Effector memory CD8-positive, alpha-beta T cell (primary cell): ENCODE measurements at regions not wholly inside any gene's neighbourhood (a gene's known extent, or its start where the extent isn't known, plus 50 kb on each side); places are given as distances from the start of the nearest gene placed in this dataset.

Experiments used
- ATAC-seq: fragments of 150-1000 bp; cut with Tn5 transposase; replicated peaks from 2 replicates; pipeline ENCODE4 v1.10.0; 2021; ENCODE audit warnings: mild to moderate bottlenecking, moderate library complexity
- DNase-seq, 3 experiments: peaks; one replicate each; pipeline ENCODE4 v3.0.0; 2021
- H3K27ac Mint-ChIP-seq, 2 donors: one replicate each; pipeline ENCODE4 v1.8.0; 2022; ENCODE audit warnings: mild to moderate bottlenecking in 2 of 2, mixed read lengths in 2 of 2, moderate library complexity in 2 of 2
- H3K27me3 Mint-ChIP-seq, 2 donors: one replicate each; pipeline ENCODE4 v1.8.0; 2022; ENCODE audit warnings: mixed read lengths in 2 of 2
- H3K36me3 Mint-ChIP-seq: one replicate; pipeline ENCODE4 v1.8.0; 2022; ENCODE audit warnings: mild to moderate bottlenecking, moderate library complexity, mixed read lengths; ENCODE audit not compliant: insufficient read depth
- H3K4me1 Mint-ChIP-seq, 2 donors: one replicate each; pipeline ENCODE4 v1.8.0; 2022; ENCODE audit warnings: low read depth in 2 of 2, mixed read lengths in 2 of 2
- H3K4me3 Mint-ChIP-seq, 2 donors: one replicate each; pipeline ENCODE4 v1.8.0; 2022; ENCODE audit warnings: mild to moderate bottlenecking in 2 of 2, mixed read lengths in 2 of 2, moderate library complexity in 2 of 2
- H3K9me3 Mint-ChIP-seq, 2 donors: one replicate each; pipeline ENCODE4 v1.8.0; 2022; ENCODE audit warnings: mixed read lengths in 2 of 2

- no peaks in the 10 kb centered on the region for H3K36me3 Mint-ChIP-seq
- no peak overlapping the region for H3K27ac Mint-ChIP-seq
- no peaks in the 10 kb centered on the region for H3K9me3 Mint-ChIP-seq
- ATAC-seq = no peak
- no peaks in the 10 kb centered on the region for H3K4me1 Mint-ChIP-seq
- DNase-seq = no peak
- no peaks in the 10 kb centered on the region for H3K27me3 Mint-ChIP-seq
- H3K4me3 Mint-ChIP-seq = no peak overlapping the region
Measured at GRCh38 chr10:10540398-10540797, 477.3 kb upstream of the CELF2 start.

- Mint-ChIP-seq H3K9me3 (no peaks in the 10 kb centered on the region), H3K4me3 (no peak overlapping the region), H3K27ac (no peak overlapping the region), H3K36me3 (no peaks in the 10 kb centered on the region), H3K27me3 (no peaks in the 10 kb centered on the region), H3K4me1 (no peaks in the 10 kb centered on the region)
- DNase-seq (no peak), ATAC-seq (no peak)
Measured at GRCh38 chr10:10542477-10542876, 475.2 kb upstream of the CELF2 start.

DNA sequence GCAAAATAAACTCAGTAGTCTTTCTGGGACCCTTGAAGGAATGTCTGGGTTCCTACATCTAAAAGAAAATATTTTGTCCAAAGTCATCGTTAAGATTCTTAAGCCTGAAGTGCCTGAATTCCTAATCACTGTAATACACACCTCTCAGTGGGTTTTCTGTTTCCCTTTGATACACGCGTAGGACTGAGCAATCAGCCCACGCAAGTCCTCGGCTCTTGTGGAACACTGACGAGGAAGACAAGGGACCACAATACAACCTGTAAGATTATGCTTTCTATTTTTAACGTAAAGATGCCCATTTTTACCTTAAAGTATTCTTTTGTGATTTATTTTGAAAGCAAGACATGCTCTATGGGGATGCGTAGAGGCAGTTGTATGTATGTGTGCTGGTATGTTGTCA lies 472.8 kb upstream of the CELF2 start:
- DNase-seq (no peak), ATAC-seq (no peak)
- Mint-ChIP-seq H3K36me3 (no peaks in the 10 kb centered on the region), H3K9me3 (no peaks in the 10 kb centered on the region), H3K4me1 (no peaks in the 10 kb centered on the region), H3K27ac (no peak overlapping the region), H3K4me3 (no peak overlapping the region), H3K27me3 (no peaks in the 10 kb centered on the region)

DNA sequence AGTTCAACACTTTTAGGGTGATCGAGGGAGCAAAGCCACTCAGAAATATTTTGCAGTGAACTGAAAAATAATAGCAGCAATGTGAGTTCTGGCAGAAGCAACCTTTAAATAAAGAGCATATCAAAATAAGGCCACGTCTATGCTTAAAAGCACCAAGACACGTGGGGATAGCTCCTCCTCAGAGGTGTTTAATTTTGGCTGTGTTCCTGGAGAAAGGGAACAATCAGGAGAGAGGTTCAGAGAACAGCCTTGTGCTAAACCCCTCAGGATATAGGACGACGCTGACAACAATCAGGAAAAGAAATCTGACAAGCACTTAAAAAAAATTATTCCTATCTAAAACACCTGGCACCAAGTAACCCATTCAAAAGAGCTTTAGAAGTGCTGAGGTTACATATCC lies 471.9 kb upstream of the CELF2 start:
- no peaks in the 10 kb centered on the region for H3K9me3 Mint-ChIP-seq
- no peaks in the 10 kb centered on the region for H3K4me1 Mint-ChIP-seq
- DNase-seq (no peak), ATAC-seq (no peak)
- H3K27ac Mint-ChIP-seq = no peak overlapping the region
- no peaks in the 10 kb centered on the region for H3K27me3 Mint-ChIP-seq
- no peaks in the 10 kb centered on the region for H3K36me3 Mint-ChIP-seq
- no peak overlapping the region for H3K4me3 Mint-ChIP-seq

- no peak for DNase-seq
- Mint-ChIP-seq H3K27ac (no peak overlapping the region), H3K4me3 (no peak overlapping the region), H3K4me1 (no peaks in the 10 kb centered on the region), H3K36me3 (no peaks in the 10 kb centered on the region), H3K27me3 (no peaks in the 10 kb centered on the region), H3K9me3 (peaks cover 0 to 2% of the 10 kb centered on the region in 2 donors)
- no peak for ATAC-seq
Measured at GRCh38 chr10:10551596-10552301, 465.9 kb upstream of the CELF2 start.

GRCh38 chr10:10552948-10553347 lies 464.7 kb upstream of the CELF2 start:
- no peak overlapping the region for H3K27ac Mint-ChIP-seq
- peaks cover 0 to 2% of the 10 kb centered on the region in 2 donors for H3K9me3 Mint-ChIP-seq
- H3K27me3 Mint-ChIP-seq = no peaks in the 10 kb centered on the region
- ATAC-seq (no peak), DNase-seq (no peak)
- H3K4me1 Mint-ChIP-seq = no peaks in the 10 kb centered on the region
- H3K4me3 Mint-ChIP-seq = no peak overlapping the region
- H3K36me3 Mint-ChIP-seq = no peaks in the 10 kb centered on the region

- H3K4me3 Mint-ChIP-seq = no peak overlapping the region
Measured at GRCh38 chr10:10564081-10564794, 453.4 kb upstream of the CELF2 start.

GRCh38 chr10:10576937-10577336 lies 440.7 kb upstream of the CELF2 start:
- Mint-ChIP-seq H3K9me3 (peaks cover 0 to 2% of the 10 kb centered on the region in 2 donors), H3K27me3 (peaks cover 0 to 5% of the 10 kb centered on the region in 2 donors), H3K4me3 (no peak overlapping the region), H3K36me3 (no peaks in the 10 kb centered on the region), H3K4me1 (no peaks in the 10 kb centered on the region), H3K27ac (no peak overlapping the region)
- ATAC-seq (no peak), DNase-seq (no peak)

More at GRCh38 chr10:10564081-10564794, 453.4 kb upstream of the CELF2 start:
- H3K4me1 Mint-ChIP-seq = no peaks in the 10 kb centered on the region
- H3K36me3 Mint-ChIP-seq = no peaks in the 10 kb centered on the region
- H3K27me3 Mint-ChIP-seq = peaks cover 7 to 21% of the 10 kb centered on the region in 2 donors
- no peak overlapping the region for H3K27ac Mint-ChIP-seq
- no peak for ATAC-seq
- no peak for DNase-seq
- H3K9me3 Mint-ChIP-seq = peaks cover 0 to 2% of the 10 kb centered on the region in 2 donors

DNA sequence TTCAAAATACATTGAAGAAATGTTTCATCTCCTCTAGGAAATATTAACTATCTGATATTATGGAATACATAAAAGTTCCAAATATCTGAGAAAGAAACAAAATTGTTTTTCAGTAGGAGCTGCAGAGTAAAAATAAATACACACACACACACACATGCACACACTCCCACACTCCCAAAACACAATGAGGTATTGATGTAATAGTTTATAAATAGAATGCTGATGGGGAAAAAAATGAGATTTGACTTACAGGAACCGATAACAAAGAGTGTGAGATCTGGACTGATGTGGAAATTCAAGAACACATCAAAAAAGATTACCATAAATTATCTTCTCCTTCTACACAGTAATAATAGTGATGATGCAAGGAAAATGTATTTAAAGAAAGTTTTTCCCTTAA lies 438.0 kb upstream of the CELF2 start:
- peaks cover 0 to 2% of the 10 kb centered on the region in 2 donors for H3K9me3 Mint-ChIP-seq
- H3K27ac Mint-ChIP-seq = no peak overlapping the region
- no peaks in the 10 kb centered on the region for H3K4me1 Mint-ChIP-seq
- no peak for ATAC-seq
- DNase-seq = no peak
- no peak overlapping the region for H3K4me3 Mint-ChIP-seq
- peaks cover 7 to 8% of the 10 kb centered on the region in 2 donors for H3K27me3 Mint-ChIP-seq
- H3K36me3 Mint-ChIP-seq = no peaks in the 10 kb centered on the region

GRCh38 chr10:10584161-10584560 lies 433.5 kb upstream of the CELF2 start:
- Mint-ChIP-seq H3K27ac (no peak overlapping the region), H3K36me3 (no peaks in the 10 kb centered on the region), H3K4me1 (no peaks in the 10 kb centered on the region), H3K9me3 (peaks cover 0 to 2% of the 10 kb centered on the region in 2 donors), H3K27me3 (peaks cover 12 to 28% of the 10 kb centered on the region in 2 donors), H3K4me3 (no peak overlapping the region)
- DNase-seq (no peak), ATAC-seq (no peak)

DNA sequence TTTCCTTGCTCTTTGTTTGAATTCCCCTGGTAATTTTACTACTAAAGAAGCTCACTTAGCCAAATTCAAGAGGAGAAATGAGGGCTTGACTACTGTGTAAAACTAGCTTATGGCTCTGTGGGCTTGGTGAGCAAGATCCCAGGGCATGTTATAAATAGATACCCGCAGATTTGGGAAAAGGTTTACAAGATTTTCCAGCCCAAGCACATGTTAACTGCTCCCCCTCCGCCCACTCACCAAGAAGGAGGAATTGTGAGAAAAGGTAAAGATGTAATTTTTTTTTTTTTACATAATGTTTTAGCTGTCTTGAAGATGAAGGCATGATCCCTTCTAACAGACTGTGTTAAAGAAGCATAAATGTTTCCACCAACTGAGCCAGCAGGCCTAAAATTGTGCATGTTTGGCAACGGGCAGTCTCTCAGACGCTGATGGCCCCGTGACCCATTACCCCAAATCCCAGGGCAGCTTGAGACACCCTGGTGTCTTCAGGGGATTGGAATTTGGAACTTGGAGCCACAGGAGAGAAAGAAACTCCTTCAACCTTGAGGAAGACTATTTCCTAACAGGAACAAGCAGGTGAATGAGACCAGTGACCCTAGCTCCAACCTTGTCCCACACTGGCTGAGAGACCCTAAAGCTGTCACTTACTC lies 429.8 kb upstream of the CELF2 start:
- H3K4me1 Mint-ChIP-seq = no peaks in the 10 kb centered on the region
- H3K27ac Mint-ChIP-seq = no peak overlapping the region
- H3K36me3 Mint-ChIP-seq = no peaks in the 10 kb centered on the region
- no peak overlapping the region for H3K4me3 Mint-ChIP-seq
- H3K9me3 Mint-ChIP-seq = no peaks in the 10 kb centered on the region
- ATAC-seq (no peak), DNase-seq (no peak)
- peaks cover 13 to 29% of the 10 kb centered on the region in 2 donors for H3K27me3 Mint-ChIP-seq

DNA sequence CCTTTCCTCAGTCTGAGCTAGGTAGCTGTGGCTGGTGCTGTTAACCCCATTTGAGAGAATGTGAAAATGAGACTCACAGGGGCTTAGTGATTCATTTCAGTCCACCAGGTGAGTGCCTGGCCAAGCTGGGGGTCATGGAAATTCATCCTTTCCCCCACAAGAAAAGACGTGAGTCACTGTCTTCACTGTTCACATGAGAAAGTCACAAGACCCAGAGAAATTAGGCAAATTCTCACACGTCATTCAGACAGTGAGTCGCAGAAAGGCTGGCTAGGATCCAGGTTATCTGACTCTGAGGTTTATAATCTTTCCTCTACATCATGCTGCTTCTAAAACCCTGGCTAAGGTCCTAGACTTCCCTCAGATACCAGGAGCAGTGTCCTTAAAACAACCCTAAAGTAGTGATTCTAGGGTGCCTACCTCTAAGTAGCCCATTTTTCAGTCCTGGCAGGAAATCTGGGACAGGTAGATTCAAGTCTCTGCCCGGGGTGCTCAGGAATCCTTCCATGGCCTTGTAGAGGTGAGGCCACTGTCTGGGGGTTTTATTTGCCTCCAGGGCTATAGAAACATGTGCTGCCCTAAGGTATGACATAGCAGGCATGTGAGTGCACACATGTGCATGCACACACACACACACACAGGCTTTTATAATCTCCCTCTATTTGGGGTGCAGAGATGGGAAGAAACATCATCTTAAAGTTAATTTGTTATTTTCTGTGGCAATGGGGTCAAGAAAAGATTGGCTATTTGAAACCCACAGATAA lies 427.9 kb upstream of the CELF2 start:
- Mint-ChIP-seq H3K36me3 (no peaks in the 10 kb centered on the region), H3K27me3 (peaks cover 11 to 22% of the 10 kb centered on the region in 2 donors), H3K27ac (no peak overlapping the region), H3K4me1 (no peaks in the 10 kb centered on the region), H3K9me3 (peaks cover 0 to 2% of the 10 kb centered on the region in 2 donors), H3K4me3 (no peak overlapping the region)
- no peak for ATAC-seq
- no peak for DNase-seq

DNA sequence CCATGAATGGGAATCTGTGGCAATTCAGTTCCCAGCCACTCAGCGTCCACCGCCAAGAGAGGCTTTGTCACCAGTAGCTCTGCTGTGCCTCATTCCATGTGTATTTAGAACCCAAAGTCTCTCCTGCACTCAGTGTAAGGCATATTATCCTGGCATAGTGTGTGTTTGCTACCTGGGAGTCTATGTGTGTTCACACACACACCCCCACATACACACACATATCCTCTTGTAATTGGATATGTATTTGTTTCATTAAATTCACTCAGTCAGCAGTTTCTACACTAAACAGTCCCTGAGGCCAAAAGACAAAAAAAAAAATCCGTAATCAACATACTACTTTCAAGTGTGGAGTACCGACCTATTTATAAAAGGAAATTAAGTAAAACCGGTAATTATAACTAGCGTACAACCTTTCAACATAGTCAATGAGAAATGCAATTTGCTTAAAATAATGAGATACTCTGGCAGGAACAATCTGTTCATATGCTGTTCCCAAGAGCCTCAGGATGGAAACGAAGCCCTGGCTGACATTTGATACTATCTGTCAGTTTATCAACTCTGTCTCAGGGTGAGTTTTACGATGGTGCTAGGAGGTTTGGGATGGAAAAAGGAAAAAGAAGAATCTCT lies 425.8 kb upstream of the CELF2 start:
- ATAC-seq = no peak
- Mint-ChIP-seq H3K27ac (no peak overlapping the region), H3K27me3 (peaks cover 8 to 17% of the 10 kb centered on the region in 2 donors), H3K9me3 (peaks cover 0 to 2% of the 10 kb centered on the region in 2 donors), H3K36me3 (no peaks in the 10 kb centered on the region), H3K4me1 (no peaks in the 10 kb centered on the region), H3K4me3 (no peak overlapping the region)
- DNase-seq = no peak
